NCI-H1417 (cell line): ENCODE measurements at regions not wholly inside any gene's neighbourhood (a gene's known extent, or its start where the extent isn't known, plus 50 kb on each side); places are given as distances from the start of the nearest gene placed in this dataset.
"Not testable (repeated sequence)": the region's sequence is repeated elsewhere in the genome, so short reads cannot be mapped to it uniquely, and the experiment has no call there.

ENCODE experiments used
- DNase-seq, 3 experiments: peaks; one replicate each; lab custom pipeline; 2025; lab: John Stamatoyannopoulos, UW

DNA sequence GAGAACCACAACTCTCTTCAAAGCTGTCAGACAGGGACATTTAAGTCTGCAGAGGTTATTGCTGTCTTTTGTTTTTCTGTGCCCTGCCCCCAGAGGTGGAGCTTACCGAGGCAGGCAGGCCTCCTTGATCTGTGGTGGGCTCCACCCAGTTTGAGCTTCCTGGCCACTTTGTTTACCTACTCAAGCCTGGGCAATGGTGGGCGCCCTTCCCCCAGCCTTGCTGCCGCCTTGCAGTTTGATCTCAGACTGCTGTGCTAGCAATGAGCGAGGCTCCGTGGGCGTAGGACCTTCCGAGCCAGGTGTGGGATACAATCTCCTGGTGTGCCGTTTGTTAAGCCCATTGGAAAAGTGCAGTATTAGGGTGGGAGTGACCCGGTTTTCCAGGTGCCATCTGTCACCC is 822.1 kb downstream of the KCNMA1 start:
- not testable (repeated sequence) for DNase-seq

GRCh38 chr10:76811430-76811829 is 826.2 kb downstream of the KCNMA1 start:
- DNase-seq: no peak

GRCh38 chr10:76788452-76788811 is 849.2 kb downstream of the KCNMA1 start:
- DNase-seq: no peak

DNA sequence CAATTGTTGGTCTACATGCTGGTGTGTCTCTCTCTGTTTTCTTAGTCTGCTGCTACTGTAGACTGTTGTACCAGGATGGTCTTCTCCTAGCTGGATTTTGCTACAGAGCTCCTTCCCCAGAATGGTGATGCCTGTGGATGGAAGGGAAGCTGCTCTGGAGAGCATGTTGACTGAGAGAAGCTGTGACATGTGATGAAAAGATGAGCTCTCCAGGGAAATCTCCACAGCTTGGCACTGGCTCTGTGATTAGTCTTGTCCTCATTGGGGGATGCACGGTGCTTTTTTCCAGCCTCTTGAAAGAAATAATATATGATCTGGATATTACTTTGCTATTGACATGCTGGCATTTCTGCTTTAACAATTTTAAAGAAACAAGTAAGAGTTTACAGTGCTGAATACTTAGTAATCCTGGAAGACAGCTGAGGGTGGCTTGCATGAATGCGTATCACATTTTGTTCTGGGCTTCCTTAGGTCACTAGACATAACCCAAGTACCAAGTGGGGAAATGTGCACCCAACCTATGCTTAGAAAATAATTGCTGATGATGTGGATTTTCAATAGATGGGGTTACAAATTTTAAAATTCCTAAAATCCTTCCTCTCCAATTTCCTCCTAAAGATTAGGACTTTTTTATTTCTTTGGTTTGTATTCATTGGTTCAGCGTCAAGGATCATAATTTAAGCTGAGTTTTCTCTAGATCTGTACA is 849.7 kb downstream of the KCNMA1 start:
- no peak for DNase-seq

DNA sequence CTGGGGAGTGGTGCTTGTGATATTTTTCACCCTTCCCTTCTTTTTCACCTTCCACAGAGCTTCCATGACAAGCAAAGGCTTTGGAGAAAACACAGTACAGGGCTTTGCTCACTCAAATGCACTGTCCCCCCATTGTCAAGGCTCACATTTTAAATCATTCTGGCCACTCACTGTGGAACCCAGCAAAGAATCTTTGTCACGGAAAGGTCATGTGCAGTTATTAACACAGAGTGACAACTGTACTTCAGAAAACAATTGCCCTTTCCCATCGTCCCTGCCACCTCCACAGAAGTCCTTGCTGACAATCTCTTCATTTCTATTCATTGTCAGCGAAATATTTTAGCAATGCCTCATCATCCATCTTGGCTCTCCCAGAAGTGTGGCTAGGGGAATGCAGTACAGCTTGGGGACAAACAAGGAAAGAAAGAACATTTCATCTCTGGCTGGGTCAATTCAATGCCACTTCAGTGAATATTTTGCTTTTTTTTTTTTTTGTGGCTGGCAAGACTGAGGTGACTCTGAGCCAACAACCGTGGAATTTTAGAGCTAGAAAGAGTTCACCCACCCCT is 851.0 kb downstream of the KCNMA1 start:
- DNase-seq: no peak

DNA sequence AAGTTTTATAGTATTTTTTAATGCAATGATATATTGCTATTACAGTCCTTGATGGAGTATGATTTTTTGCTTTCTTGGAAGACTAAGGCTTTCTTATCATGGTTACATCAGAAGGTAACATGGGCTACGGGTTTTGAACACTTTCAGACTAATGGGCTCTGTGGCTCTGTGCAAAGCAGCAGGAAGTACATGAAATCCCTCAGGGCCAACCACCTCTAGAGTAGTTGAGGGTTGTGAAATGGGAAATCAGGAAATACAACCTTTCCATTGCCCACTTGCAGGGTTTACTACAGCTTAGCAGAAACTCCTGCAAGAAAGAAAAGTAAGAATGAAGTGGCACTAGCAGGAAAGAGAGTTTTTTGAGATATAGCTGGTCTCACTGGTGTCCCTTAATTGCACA is 853.5 kb downstream of the KCNMA1 start:
- DNase-seq: no peak

DNA sequence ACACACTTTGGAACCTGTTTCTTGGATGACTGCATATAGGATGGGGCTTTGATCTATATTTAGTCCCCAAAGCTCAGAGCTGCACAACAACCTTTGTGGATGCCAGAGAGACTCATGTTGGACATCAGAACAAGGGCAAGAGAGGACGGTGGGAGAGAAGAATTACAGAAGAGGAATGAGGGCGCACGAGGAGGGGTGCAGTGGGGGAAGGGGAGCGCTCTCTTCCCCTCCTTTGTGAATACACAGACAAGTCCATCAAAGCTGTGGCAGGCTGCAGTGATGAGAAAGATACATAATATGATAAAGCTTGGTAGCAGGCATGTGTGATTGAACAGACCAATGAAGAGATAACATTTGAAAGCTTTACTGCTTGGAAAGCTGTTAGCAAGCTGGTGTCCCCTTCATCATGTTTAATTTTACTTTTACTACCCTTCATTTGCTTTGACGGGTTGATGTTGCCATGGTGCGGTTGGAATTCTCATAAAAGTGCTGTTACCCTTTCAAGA is 857.8 kb downstream of the KCNMA1 start:
- DNase-seq: no peak

DNA sequence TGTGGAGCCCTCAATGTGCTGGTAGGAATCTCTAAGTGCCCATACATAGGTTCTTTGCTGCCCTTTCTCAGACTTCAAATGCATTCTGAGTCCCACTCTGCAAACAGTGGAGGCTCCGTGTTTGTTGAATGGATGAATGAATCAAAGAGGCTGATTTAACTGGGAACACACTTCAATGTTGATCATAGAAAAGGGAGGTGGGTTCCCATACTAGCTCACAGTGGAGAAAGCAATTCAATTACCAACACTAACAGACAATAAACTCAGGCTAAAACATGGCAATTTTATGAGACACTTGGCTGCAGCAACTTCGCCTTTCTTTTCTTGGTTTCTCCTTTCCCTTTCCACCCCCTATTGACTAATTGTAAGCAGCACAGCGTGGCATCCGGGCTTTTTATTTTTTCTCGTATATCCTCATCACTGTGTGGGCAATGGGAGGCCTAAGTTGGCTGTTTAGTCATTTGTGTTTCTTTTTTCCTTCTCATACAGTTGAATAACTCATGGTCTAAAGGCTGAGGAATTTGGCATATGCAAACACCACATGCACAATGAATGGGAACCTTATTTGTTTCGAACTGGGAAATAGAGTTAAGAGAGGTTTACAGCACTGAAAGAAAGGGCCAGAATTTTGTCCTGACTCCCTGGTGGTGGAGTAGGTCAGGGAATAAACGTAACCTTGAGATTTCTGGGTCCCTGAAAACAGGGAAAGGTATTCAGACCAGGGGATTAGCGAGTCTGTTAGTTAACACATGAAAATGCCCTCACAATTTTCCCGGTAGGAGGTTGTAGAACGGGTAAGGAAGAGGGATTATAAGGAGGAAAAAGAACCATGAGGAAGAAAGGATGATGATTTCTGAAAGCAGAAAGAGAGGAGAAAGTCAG is 858.5 kb downstream of the KCNMA1 start:
- no peak for DNase-seq

DNA sequence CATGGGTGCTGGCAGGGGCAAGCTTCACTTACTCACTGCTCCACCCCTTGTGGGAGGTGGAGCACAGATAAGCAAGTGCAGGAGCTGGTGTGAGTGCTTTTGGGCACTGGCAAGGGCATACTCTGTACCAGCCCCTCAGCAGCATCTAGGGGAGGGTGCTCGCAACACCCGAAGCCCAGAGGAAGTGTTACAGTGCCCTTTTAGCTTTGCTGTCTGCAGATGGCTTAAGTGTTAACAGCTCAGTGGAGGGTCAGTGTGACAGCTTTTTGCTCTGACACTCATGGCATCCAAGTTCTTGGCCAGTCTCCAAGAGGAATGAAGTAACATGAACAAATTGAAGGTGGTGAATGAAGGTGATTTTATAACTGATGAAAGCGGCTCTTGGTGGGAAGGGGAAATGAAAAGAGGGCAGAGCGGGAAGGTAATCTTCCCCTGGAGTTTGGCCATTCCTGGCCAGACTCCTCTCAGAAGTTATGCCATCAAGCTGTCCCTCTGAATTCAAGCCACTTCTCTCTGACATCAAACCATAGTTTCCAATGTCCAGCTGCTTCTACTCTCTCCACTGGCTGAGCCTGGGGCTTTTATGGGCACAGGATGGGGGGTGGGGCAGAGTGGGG is 862.5 kb downstream of the KCNMA1 start:
- no peak for DNase-seq

DNA sequence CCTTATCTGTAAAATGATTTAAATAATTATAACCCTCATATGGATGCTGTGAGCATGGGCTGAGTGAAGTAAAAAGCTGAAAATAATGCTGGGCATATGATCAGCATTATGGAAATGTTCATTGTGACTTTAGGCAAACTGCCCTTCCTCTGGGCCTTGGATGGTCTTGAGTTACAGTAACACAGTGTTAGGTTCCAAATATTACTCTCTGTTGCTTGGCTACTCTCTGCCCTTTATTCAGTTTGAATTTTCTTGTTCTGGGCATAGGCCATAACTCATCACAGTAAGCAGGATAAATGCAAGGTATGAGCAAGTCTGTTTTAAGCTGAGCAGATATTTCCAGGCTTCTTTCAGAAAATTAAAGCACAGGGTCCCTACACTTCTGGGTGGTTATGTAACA is 868.0 kb downstream of the KCNMA1 start:
- no peak for DNase-seq

DNA sequence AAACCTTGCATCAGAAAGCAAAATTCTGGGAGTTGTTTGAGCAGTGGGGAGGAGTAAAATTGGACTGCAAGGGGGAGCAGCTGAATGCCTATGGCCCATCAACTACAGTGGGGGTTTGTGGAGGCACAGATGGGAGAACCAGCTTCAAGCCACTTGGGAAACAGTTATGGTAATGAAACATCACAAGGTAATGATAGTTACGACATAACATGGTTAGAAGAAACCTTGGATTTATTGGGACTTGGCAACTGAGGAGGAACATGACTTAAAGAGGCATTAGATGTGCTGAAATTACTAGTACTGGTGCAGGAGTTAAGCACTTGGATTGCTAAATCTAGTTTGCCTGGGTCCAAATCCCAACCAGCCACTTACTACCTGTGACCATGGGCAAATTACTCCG is 868.4 kb downstream of the KCNMA1 start:
- no peak for DNase-seq

DNA sequence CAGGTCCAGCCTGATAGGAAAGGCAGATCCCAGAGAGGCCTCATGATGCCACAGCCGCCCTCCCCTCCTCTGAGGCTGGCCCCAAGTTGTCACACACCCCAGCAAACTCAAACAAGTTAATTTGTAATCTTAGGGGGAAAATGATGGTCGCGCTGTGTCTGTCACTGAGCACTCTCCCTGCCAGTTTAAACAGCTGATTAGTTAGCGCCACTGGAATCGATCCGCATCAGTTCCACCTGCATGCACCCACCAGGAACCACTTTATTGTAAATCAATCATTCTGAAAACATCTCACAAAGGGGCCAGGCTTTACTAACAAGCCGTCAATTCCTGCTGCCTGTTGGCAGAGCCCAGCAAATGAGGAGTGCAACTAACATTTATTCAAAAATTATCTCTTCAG is 870.9 kb downstream of the KCNMA1 start:
- DNase-seq: peak in 1 of 3 experiments; percentile 18

GRCh38 chr10:76764921-76765320 is 872.7 kb downstream of the KCNMA1 start:
- not testable (repeated sequence) for DNase-seq

DNA sequence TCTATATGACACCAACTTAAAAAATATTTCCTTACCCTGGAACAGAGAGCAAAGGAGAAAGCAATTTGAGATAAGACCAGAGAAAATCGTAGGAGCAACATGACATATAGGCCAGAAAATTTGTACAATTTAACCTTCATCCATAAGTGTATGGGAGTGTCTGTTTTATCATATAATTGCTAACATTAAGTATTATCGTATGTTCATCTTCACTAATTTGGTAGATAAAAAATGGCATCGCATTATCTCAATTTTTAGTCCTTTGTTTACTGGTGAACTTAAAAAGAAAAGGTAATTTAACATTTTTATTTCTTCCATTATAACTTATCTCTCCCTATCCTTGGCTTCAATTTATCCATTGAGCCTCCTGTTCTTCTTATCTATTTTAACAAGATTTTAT is 873.4 kb downstream of the KCNMA1 start:
- DNase-seq: no peak

- no peak for DNase-seq
Observed at GRCh38 chr10:76763376-76763775, 874.2 kb downstream of the KCNMA1 start.

DNA sequence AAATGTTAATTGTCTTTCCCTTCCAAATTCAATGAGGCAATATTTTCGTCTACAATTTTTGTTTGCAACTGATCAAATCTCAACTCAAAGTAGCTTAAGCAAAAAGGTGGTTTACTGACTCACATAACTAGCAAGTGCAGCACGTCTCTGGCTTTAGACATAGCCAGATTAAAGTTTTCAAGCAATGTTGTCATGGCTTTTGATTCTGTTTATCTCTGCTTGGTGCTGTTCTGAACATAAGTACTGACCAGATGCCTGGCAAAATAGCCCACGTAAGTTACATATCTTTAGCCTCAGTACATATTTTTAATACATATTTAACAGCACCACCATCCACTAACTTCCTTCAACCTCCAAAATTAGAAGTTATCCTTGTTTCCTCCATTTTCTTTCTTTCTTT is 877.9 kb downstream of the KCNMA1 start:
- DNase-seq: no peak

DNA sequence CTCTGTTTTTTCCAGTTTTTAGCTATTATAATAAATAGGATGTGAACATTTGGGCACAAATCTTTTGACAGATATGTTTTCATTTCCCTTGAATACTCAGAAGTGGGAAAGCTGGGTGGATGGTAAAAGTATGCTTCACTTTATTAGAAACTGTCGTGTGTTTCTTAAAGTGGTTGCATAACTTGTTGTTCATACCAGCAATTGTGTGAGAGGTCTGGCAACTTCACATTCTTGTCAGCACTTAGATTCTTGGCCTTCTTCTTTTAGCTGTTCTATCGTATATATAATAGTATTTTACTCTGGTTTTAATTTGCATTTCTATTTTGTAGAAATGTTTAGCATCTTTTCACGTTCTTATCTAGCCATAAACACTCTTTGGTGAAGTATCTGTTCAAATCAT is 894.4 kb downstream of the KCNMA1 start:
- no peak for DNase-seq

DNA sequence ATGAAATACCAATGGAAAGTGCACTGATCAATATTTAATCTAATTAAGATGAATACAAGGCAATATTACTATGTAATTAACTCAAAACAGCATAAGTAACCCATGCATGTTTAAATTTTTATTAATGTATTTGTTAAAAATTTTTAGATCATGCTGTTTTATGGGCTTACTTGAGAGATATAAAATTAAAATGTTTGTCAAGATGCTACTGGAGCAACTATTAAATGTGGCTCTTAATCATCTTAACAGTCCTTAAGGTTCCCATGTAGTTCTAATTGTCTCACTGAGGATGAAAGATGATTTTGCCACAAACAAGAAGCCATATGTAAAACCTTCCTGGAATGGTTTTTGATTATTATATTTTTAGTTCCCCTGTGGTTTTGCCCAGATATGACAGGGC is 897.1 kb downstream of the KCNMA1 start:
- DNase-seq: no peak

DNA sequence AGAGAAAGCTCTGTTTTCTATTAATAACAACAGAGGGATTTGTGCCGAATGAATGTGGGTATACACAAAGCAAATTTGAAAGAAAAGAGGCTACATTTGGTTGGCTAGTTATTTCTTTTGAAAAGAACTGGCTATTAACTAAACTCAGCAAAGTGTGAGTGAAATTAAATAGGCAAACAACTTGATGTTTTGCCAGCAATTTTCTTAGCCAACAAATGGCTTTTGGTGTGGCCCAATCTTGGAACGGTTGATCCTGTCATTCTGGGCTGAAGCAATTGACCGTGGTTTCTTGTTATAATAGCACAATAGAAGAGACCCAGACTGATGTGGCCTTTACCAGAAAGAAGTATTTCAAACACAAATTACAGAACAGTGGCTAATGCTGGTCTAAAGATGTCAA is 898.6 kb downstream of the KCNMA1 start:
- DNase-seq: no peak

DNA sequence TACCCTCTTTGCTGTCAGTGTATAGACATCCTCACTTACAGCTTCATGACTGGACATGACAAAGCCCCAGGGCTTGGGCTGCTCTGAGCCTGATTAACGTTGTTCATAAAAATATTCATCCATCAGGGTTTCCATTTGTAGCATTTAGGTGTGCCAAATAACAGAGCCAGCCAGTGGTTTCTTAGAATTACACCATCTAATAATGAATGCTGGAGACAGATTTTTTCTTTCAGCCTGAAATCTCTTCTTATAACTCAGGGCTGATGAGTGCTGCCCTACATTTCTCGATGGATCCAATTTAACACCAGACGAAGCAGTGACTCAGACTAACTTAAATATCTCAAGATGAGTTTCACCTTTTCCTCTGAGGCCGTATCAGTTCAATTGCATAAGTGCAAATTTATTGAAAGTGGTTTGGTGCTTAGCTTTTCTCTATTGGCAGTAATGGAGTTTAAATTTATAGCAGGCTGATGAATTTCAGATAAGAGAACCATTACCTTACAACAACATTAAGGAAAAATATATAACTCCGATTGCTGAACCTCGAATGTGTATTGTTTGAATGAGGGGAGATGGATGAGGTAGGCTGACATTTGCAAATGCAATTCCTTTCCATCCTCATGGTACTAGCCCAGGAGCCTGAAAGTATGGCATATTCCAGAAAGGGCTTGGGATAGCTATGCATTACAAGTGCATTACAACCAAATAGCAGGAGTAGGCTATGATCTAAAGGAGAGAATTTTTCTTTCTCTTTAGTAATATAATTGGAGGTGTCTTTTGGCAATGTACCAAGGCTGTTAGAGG is 900.6 kb downstream of the KCNMA1 start:
- DNase-seq: no peak

- DNase-seq: no peak
Observed at GRCh38 chr10:76736392-76736791, 901.2 kb downstream of the KCNMA1 start.

- DNase-seq: no peak
Observed at GRCh38 chr10:76735866-76736265, 901.7 kb downstream of the KCNMA1 start.
